ENCODE measurements at regions not wholly inside any gene's neighbourhood (a gene's known extent, or its start where the extent isn't known, plus 50 kb on each side); places are given as distances from the start of the nearest gene placed in this dataset.

GRCh38 chr15:39230205-39230907 is 350.5 kb upstream of the THBS1 start:
- H3K4me3 ChIP-seq (ENCODE audit: low read depth, low read length): no peak overlapping the region
- TF ChIP-seq, protein P1, sequence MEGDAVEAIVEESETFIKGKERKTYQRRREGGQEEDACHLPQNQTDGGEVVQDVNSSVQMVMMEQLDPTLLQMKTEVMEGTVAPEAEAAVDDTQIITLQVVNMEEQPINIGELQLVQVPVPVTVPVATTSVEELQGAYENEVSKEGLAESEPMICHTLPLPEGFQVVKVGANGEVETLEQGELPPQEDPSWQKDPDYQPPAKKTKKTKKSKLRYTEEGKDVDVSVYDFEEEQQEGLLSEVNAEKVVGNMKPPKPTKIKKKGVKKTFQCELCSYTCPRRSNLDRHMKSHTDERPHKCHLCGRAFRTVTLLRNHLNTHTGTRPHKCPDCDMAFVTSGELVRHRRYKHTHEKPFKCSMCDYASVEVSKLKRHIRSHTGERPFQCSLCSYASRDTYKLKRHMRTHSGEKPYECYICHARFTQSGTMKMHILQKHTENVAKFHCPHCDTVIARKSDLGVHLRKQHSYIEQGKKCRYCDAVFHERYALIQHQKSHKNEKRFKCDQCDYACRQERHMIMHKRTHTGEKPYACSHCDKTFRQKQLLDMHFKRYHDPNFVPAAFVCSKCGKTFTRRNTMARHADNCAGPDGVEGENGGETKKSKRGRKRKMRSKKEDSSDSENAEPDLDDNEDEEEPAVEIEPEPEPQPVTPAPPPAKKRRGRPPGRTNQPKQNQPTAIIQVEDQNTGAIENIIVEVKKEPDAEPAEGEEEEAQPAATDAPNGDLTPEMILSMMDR (IDR thresholded peaks at IDR 0.05; ENCODE audit: low read depth, low read length, missing control alignments): no peak
- no peak for DNase-seq (ENCODE audit: low read depth)

DNA sequence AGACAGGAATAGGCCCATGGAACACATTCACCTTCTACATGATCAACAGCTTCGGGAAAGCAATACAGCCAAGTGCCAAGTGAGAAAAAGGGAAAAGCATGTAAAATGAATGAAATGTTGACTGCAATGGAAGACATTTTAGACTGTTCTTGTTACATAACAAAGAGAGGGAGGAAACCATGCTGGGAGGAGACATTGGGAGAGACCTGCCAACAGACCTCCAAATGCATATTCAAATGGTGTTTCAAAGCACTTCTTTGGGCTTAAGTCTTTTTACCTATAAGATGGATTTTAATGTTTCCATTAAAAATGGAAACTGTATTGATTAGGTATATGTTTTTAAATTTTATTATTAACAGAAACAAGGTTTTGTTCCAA is 350.0 kb upstream of the THBS1 start:
- no peak overlapping the region for H3K4me3 ChIP-seq (ENCODE audit: low read depth, low read length)
- no peak for DNase-seq (ENCODE audit: low read depth)
- TF ChIP-seq, protein P1 (IDR thresholded peaks at IDR 0.05; ENCODE audit: low read depth, low read length, missing control alignments): no peak

GRCh38 chr15:39232512-39232911 is 348.4 kb upstream of the THBS1 start:
- no peak for DNase-seq (ENCODE audit: low read depth)
- H3K4me3 ChIP-seq (ENCODE audit: low read depth, low read length): no peak overlapping the region
- TF ChIP-seq, protein P1 (IDR thresholded peaks at IDR 0.05; ENCODE audit: low read depth, low read length, missing control alignments): no peak

DNA sequence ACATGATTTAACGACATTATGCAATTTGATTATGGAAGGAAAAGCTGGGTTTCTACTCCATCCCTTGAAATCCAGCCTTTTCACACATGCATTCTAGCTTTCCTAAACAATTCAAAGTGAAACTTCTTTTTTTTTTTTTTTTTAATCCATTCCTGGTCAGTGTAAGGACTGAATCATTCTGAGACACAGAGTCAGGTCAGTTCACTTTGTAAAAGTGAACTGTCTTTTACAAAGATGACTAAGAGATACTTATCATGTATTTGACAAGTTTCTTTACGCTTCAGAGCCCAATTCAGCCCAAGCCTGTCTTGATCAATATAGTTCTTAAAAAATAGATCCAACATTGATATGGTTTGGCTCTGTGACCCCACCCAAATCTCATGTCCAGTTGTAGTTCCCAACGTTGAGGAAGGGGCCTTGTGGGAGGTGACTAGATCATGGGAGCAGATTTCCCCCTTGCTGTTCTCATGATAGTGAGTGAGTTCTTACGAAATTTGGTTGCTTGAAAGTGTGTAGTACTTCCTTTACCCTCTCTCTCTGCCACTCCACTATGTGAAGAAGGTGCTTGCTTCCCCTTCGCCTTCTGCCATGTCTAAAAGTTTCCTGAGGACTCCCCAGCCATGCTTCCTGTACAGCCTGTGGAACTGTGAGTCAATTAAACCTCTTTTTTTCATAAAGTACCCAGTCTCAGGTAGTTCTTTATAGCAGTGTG is 345.6 kb upstream of the THBS1 start:
- TF ChIP-seq, protein P1 (IDR thresholded peaks at IDR 0.05; ENCODE audit: low read depth, low read length, missing control alignments): no peak
- H3K4me3 ChIP-seq (ENCODE audit: low read depth, low read length): no peak overlapping the region
- no peak for DNase-seq (ENCODE audit: low read depth)

- TF ChIP-seq, protein P1 (IDR thresholded peaks at IDR 0.05; ENCODE audit: low read depth, low read length, missing control alignments): no peak
- H3K4me3 ChIP-seq (ENCODE audit: low read depth, low read length): no peak overlapping the region
- DNase-seq (ENCODE audit: low read depth): no peak
These were observed 344.5 kb upstream of the THBS1 start for GRCh38 chr15:39236375-39236774.

DNA sequence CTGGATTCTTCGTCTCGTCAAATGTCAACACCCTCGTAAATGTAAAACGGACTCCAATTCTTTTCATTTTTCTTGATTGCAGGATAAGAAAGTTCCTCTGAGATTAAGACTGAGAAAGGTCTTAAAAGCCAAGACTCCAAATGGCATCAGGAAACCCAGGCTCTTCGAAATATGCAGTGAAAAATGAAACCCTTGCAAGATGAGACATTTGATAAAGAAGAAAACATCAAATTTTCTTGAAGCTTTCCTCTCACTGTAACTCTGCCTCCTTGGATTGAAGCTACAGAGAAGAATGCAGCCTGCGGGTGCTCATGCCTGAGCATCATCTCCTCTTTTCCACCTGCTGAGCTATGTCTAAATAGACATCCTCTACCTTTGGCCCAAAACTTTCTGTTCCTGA is 342.4 kb upstream of the THBS1 start:
- TF ChIP-seq, protein P1 (IDR thresholded peaks at IDR 0.05; ENCODE audit: low read depth, low read length, missing control alignments): no peak
- no peak overlapping the region for H3K4me3 ChIP-seq (ENCODE audit: low read depth, low read length)
- DNase-seq (ENCODE audit: low read depth): no peak
